Caki2 (cell line): ENCODE measurements at regions not wholly inside any gene's neighbourhood (a gene's known extent, or its start where the extent isn't known, plus 50 kb on each side); places are given as distances from the start of the nearest gene placed in this dataset.
"Not testable (repeated sequence)": the region's sequence is repeated elsewhere in the genome, so short reads cannot be mapped to it uniquely, and the experiment has no call there.

Experiments
- DNase-seq: peaks from one replicate; pipeline ENCODE4 v3.0.0-alpha.2; 2015; ENCODE audit warnings: low read depth
- in situ Hi-C: cut with HindIII; loops from 2 replicates; pipeline ENCODE4 v1.10.0; 2016; ENCODE audit warnings: low sequenced_read_pairs, low pct_unique_long_range_greater_than_20kb, mixed read lengths

DNA sequence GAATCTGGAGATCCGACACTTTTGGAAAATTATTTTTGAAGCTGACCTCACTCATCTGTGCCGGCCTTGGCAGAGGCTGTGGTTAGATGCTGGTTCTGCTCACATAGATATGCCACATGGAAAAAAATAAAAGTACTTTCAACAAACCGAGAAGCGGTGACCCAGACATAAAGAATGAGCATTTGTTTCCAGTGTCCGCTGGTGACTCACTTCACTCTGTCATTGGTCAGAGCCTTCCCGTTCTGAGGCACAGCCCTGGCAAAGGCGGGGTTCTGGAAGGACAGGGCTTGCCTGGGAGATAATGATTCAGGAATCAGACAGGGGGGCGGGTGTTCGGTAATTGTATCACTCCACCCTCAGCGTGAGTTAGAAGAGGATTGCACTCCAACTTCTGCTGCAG, 172.4 kb upstream of the MXRA5 start:
- peak; percentile 89 for DNase-seq
- in situ Hi-C loops, result no loop called here

DNA sequence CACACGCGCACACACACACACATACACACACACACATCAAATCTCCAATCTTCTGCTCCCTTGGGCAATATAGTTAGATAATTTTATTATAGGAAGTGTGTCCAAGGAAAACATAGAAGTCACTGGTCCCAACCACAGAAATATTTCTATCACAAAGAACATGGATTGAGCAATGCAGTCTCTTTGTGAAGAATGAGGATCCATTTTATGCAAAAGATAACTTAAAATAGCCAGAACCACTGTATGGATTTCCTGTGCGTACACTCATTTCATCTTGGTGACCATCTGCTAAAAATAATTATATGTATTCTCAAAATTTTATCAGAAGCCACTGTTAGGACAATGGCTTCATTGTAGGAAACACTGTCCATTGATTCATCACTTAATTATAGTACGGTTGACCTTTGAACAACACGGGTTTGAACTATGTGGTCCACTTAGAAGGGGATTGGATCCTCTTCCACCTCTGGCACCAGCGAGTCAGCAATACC, 169.6 kb upstream of the MXRA5 start:
- in situ Hi-C loops, result no loop called here
- DNase-seq, result no peak

DNA sequence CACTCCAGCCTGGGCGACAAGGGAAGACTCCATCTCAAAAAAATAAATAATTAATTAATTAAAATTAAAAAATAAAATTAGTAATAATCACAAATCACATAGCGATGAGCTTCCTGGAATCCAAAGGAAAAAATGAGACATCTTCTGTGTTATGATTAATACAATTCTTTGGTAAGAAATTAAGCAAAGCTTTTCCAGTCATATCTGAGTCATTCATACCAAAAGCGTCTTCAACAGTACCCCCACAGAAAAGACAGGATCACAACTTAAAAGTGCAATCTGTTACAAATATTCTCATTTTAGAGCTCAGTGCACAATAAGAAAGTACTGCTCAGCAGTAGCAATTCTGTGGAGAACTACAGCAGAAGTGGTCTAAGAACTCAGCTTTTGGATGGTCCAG, 168.5 kb upstream of the MXRA5 start:
- no peak for DNase-seq
- in situ Hi-C loops, result no loop called here

DNA sequence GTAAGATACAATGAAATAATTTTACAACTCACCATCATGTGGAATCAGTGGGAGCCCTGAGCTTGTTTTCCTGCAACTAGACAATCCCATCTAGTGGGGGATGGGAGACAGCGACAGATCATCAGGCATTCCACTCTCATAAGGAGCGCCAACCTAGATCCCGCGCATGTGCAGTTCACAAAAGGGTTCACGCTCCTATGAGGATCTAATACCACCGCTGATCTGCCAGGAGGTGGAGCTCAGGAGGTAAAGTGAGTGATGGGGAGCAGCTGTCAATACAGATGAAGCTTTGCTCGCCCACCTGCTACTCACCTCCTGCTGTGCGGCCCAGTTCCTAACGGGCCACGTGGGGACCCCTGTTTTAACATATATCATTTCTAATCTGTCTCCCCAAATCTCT, 165.7 kb upstream of the MXRA5 start:
- DNase-seq, in situ Hi-C loops: not testable (repeated sequence)

- in situ Hi-C loops, result no loop called here
- no peak for DNase-seq
Measured at GRCh38 chrX:3509934-3510333, 163.5 kb upstream of the MXRA5 start.

GRCh38 chrX:3504916-3505315, 158.5 kb upstream of the MXRA5 start:
- DNase-seq, result no peak
- in situ Hi-C loops, result no loop called here

DNA sequence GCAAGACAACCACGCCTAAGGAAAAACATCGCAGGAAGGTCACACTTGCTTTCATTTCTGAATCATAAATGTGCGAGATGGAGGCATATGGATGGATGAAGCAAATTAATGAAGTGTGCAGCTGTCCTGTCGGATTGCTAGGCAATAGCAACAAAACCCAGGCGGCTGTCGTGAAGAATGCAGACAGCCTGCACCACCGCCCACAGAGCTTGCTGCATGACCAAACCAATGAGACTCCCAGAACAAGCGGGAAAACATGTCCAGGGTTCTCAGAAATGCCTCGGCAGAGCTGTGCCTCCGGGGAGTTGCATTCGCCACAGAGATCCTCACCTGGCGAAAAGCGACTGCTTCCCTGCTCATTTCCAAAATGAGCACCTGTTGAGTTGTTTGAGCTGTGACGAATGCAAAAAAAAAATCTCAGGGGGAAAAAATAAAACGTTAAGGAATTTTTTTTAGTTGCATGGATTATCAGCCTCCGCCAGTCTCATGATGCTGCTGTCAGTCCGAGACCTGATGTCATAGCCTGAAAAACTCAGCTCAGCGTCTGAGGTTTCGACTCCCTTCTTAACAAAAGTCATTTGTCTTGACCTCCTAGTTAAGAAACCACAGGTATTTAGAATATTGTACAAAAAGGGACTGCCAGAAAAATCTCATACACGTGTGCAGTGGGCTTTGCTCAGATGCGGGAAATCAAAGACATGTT, 155.5 kb upstream of the MXRA5 start:
- DNase-seq, result peak; percentile 74
- in situ Hi-C loops, result no loop called here

- DNase-seq, in situ Hi-C loops: not testable (repeated sequence)
Measured at GRCh38 chrX:3495836-3496769, 149.7 kb upstream of the MXRA5 start.

DNA sequence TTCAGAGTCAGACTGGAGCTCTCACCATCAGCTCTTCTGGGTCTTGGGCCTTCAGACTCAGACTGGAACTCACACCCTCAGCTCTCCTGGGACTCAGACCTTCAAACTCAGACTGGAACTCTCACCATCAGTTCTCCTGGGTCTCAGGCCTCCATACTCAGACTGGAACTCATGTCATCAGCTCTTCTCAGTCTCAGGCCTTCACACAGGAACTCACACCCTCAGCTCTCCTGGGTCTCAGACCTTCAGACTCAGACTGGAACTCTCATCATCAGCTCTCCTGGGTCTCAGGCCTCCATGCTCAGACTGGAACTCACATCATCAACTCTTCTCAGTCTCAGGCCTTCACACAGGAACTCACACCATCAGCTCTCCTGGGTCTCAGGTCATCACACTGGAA, 147.2 kb upstream of the MXRA5 start:
- DNase-seq, result no peak
- in situ Hi-C loops, result no loop called here

- in situ Hi-C loops, result no loop called here
Measured at GRCh38 chrX:3485727-3486126, 139.3 kb upstream of the MXRA5 start.

GRCh38 chrX:3479026-3479425, 132.6 kb upstream of the MXRA5 start:
- in situ Hi-C loops, result no loop called here

More at GRCh38 chrX:3485727-3486126, 139.3 kb upstream of the MXRA5 start:
- DNase-seq, result no peak

DNA sequence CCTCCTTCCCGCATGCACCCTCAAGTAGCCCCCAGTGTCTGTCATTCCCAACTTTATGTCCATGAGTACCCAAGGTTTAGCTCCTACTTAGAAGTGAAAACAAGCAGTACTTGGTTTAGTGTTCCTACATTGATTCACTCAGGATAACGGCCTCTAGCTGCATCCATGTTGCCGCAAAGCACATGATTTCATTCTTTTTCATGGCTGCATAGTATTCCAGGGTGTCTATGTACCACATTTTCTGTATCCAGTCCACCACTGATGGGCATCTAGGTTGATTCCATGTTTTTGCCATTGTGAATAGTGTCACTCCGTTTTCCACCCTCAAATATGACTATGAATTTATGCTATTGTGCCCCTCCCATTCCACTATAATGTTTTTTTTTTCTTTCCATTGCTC, 130.5 kb upstream of the MXRA5 start:
- DNase-seq, result no peak
- in situ Hi-C loops, result no loop called here

More at GRCh38 chrX:3479026-3479425, 132.6 kb upstream of the MXRA5 start:
- no peak for DNase-seq

GRCh38 chrX:3470211-3470679, 123.8 kb upstream of the MXRA5 start:
- DNase-seq, in situ Hi-C loops: not testable (repeated sequence)

GRCh38 chrX:3468031-3468430, 121.6 kb upstream of the MXRA5 start:
- in situ Hi-C loops, result no loop called here

DNA sequence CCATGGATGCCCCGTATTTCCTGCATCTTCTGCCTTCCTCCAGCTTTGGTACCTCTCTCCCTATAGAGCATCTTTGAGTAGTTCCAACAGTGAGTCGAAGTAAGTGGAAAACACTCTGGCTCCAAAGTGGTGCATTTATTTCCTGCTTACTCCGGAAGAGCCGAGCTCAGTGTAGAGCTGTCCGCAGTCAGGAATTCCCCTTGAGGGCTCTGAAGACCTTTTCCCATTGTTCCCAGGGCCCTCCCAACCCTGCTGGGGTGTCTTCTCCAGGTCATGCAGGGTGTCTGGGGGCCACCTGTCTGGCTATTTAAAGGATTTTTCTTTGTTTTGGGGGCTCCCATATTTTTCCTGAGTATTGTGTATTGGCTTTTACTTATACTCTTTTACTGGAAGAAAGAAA, 118.6 kb upstream of the MXRA5 start:
- in situ Hi-C loops, result no loop called here
- DNase-seq, result no peak

More at GRCh38 chrX:3468031-3468430, 121.6 kb upstream of the MXRA5 start:
- DNase-seq, result no peak

GRCh38 chrX:3462166-3462508, 115.7 kb upstream of the MXRA5 start:
- in situ Hi-C loops, result no loop called here
- peak; percentile 8 for DNase-seq

DNA sequence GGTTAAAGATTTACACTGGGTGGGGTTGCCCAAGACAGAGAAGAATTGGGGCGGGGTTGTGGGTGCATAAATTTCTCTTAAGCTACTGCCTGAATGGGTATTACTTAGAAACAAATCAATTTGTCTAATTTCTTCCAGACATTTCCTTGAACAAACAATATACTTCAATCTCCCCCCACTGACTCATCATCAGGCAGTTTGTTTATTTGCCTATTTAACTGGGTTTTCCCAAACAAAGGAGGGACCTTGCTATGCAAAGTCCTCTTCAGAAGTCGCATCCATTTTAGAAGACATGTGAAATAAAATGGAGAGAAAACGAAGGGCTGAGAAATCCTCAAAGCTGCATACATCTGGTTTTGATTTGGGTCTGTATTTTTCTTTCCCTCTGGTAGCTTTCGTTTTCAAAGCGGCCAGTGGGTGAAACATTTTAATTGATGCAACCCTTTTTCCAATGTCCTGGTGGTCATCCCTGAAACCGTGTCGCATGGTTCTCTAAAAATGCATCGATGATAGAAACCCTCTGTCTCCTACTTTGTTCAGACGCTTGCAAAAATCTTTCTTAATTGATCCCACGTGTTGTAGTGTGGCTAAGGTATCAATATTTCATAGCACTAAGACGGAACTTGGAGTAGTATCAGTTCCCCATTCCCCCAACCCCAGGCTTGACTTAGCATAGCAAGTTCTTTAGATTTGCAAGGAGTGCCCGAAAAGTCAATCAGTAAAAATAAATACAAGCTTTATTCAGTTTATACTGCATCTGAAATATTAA, 115.1 kb upstream of the MXRA5 start:
- peak; percentile 54 for DNase-seq
- in situ Hi-C loops, result no loop called here

- in situ Hi-C loops, result no loop called here
- DNase-seq, result no peak
Measured at GRCh38 chrX:3455796-3456195, 109.3 kb upstream of the MXRA5 start.
